ENCODE measurements at regions not wholly inside any gene's neighbourhood (a gene's known extent, or its start where the extent isn't known, plus 50 kb on each side); places are given as distances from the start of the nearest gene placed in this dataset.

DNA sequence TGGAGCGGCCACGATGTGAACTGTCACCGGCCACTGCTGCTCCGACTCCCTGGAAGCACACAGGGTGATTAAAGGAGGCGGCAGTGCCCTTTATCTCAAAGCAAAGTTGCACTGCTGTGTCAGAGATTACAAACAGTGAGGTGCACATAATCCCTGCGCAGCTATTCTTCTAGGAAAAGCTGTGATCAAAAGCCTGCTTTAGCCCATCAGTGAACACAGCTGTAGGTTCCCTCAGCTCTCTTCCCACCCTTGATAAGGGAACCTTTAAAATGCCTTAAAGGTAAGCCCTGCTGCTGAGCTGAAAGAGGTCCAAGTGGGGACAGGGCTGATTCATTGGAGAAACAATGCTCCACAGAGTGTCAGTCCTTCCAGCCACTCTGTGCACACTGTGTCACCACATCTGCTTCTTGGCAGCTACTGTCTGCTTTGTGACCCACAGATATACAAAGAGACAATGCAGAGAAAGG, 127.6 kb downstream of the EIF4E start:
- Mint-ChIP-seq H3K27me3 (ENCODE audit: unreplicated experiment) (no peaks in the 10 kb centered on the region), H3K9me3 (ENCODE audit: low read depth, unreplicated experiment) (no peaks in the 10 kb centered on the region), H3K4me3 (ENCODE audit: low read depth, unreplicated experiment) (no peak overlapping the region), H3K36me3 (ENCODE audit: insufficient read depth, unreplicated experiment) (no peaks in the 10 kb centered on the region), H3K27ac (ENCODE audit: unreplicated experiment) (no peak overlapping the region), H3K4me1 (ENCODE audit: low read depth, unreplicated experiment) (no peaks in the 10 kb centered on the region)
- CTCF ChIA-PET = no interaction called here
- BruUV-seq (replicated peaks) = no TSS peak
- no peak for DNase-seq
- TF ChIP-seq, protein P1, sequence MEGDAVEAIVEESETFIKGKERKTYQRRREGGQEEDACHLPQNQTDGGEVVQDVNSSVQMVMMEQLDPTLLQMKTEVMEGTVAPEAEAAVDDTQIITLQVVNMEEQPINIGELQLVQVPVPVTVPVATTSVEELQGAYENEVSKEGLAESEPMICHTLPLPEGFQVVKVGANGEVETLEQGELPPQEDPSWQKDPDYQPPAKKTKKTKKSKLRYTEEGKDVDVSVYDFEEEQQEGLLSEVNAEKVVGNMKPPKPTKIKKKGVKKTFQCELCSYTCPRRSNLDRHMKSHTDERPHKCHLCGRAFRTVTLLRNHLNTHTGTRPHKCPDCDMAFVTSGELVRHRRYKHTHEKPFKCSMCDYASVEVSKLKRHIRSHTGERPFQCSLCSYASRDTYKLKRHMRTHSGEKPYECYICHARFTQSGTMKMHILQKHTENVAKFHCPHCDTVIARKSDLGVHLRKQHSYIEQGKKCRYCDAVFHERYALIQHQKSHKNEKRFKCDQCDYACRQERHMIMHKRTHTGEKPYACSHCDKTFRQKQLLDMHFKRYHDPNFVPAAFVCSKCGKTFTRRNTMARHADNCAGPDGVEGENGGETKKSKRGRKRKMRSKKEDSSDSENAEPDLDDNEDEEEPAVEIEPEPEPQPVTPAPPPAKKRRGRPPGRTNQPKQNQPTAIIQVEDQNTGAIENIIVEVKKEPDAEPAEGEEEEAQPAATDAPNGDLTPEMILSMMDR (IDR thresholded peaks at IDR 0.05; ENCODE audit: unreplicated experiment) = no peak
- intact Hi-C loops (cut with micrococcal nuclease; ENCODE audit: unreplicated experiment) = no loop called here

DNA sequence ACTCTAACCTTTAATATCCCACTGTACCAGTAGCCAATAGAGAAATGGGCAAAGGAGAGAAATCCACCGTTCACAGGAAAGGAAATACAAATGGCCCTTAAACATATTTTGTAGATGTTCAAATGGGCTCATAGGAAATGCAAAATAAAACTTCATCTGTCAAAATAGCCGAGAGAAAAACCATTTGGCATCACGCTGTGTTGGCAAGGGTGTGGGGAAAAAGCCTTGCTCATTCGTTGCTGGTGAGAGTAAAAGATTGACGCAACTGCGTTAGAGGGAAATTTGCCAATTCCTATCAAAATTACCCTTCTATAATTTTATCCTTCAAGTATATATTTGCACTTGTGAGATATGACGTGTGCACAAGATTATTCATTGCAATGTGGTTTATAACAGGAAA, 131.9 kb downstream of the EIF4E start:
- intact Hi-C loops (cut with micrococcal nuclease; ENCODE audit: unreplicated experiment) = no loop called here
- DNase-seq = no peak
- no peaks in the 10 kb centered on the region for H3K36me3 Mint-ChIP-seq (ENCODE audit: insufficient read depth, unreplicated experiment)
- no peak overlapping the region for H3K4me3 Mint-ChIP-seq (ENCODE audit: low read depth, unreplicated experiment)
- H3K27ac Mint-ChIP-seq (ENCODE audit: unreplicated experiment) = no peak overlapping the region
- no peaks in the 10 kb centered on the region for H3K4me1 Mint-ChIP-seq (ENCODE audit: low read depth, unreplicated experiment)
- CTCF ChIA-PET = no interaction called here
- no TSS peak for BruUV-seq (replicated peaks)
- no peaks in the 10 kb centered on the region for H3K27me3 Mint-ChIP-seq (ENCODE audit: unreplicated experiment)
- TF ChIP-seq, protein P1 (IDR thresholded peaks at IDR 0.05; ENCODE audit: unreplicated experiment) = no peak
- no peaks in the 10 kb centered on the region for H3K9me3 Mint-ChIP-seq (ENCODE audit: low read depth, unreplicated experiment)

DNA sequence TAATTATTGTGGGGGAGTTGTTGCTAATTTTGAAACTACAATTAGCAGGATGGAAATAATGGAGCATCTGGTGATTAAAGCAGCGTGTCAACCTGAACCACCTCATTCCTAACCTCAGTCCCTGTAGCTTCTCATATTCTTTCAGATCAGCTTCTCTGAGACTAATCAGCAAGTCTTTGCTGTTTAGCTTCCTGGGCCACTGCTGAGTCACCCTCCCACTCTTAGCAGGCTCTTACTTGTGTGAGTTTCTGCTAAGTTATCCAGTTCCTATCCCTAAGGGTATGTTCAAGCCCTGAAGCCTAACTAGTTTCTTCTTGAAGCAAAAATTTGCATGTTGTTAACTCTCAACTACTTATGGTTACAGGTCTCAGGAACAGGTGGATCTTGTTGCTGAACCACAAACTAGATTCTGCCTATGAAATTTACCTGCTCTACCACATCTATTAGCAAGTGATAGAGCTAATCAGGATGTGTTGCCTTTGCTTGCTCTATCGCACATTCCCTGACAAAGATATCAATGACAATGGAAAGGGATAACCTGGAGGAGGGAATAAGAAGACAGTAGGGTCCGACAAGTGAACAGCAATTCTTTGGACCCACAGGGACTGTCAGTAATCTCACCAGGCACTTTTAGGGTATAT, 134.2 kb downstream of the EIF4E start:
- Mint-ChIP-seq H3K27ac (ENCODE audit: unreplicated experiment) (no peak overlapping the region), H3K9me3 (ENCODE audit: low read depth, unreplicated experiment) (no peaks in the 10 kb centered on the region), H3K4me1 (ENCODE audit: low read depth, unreplicated experiment) (no peaks in the 10 kb centered on the region), H3K4me3 (ENCODE audit: low read depth, unreplicated experiment) (no peak overlapping the region), H3K27me3 (ENCODE audit: unreplicated experiment) (no peaks in the 10 kb centered on the region), H3K36me3 (ENCODE audit: insufficient read depth, unreplicated experiment) (no peaks in the 10 kb centered on the region)
- BruUV-seq (replicated peaks) = no TSS peak
- intact Hi-C loops (cut with micrococcal nuclease; ENCODE audit: unreplicated experiment) = no loop called here
- DNase-seq = no peak
- CTCF ChIA-PET = no interaction called here
- TF ChIP-seq, protein P1 (IDR thresholded peaks at IDR 0.05; ENCODE audit: unreplicated experiment) = no peak

DNA sequence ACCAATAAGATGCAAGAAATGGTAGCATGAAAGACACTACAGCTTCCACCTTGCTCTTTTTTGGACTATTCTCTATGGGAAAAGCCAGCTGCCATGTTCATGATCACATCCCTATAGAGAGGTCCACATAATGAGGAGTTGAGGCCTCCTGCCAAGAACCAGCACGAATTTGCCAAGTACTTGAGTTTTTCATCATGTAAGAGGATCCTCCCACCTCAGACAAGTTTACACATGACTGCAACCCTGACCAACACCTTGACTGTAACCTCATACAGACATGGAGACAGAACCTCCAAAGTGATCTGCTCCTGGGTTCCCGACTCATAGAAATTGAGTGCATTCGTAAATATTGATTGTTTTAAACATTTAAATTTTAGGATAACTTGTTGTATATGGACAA, 135.2 kb upstream of the TSPAN5 start:
- no peak for DNase-seq
- H3K36me3 Mint-ChIP-seq (ENCODE audit: insufficient read depth, unreplicated experiment) = no peaks in the 10 kb centered on the region
- TF ChIP-seq, protein P1 (IDR thresholded peaks at IDR 0.05; ENCODE audit: unreplicated experiment) = no peak
- no peak overlapping the region for H3K4me3 Mint-ChIP-seq (ENCODE audit: low read depth, unreplicated experiment)
- H3K27ac Mint-ChIP-seq (ENCODE audit: unreplicated experiment) = no peak overlapping the region
- CTCF ChIA-PET = no interaction called here
- H3K27me3 Mint-ChIP-seq (ENCODE audit: unreplicated experiment) = no peaks in the 10 kb centered on the region
- no peaks in the 10 kb centered on the region for H3K9me3 Mint-ChIP-seq (ENCODE audit: low read depth, unreplicated experiment)
- no TSS peak for BruUV-seq (replicated peaks)
- no peaks in the 10 kb centered on the region for H3K4me1 Mint-ChIP-seq (ENCODE audit: low read depth, unreplicated experiment)
- intact Hi-C loops (cut with micrococcal nuclease; ENCODE audit: unreplicated experiment) = no loop called here

All from Calu3 (cell line).